Hematopoietic multipotent progenitor cell treated with erythropoietin and hydrocortisone succinate and interleukin-3 and kit ligand, for 17 days (in vitro differentiated cells): ENCODE measurements at regions not wholly inside any gene's neighbourhood (a gene's known extent, or its start where the extent isn't known, plus 50 kb on each side); places are given as distances from the start of the nearest gene placed in this dataset.
A peak's percentile ranks its signal among the peaks of the same experiment; 100 is the strongest.
"Not testable (repeated sequence)": the region's sequence is repeated elsewhere in the genome, so short reads cannot be mapped to it uniquely, and the experiment has no call there.

ENCODE experiments used
- DNase-seq: peaks from one replicate; pipeline ENCODE4 v3.0.0-alpha.2; 2015; ENCODE audit warnings: low spot score

DNA sequence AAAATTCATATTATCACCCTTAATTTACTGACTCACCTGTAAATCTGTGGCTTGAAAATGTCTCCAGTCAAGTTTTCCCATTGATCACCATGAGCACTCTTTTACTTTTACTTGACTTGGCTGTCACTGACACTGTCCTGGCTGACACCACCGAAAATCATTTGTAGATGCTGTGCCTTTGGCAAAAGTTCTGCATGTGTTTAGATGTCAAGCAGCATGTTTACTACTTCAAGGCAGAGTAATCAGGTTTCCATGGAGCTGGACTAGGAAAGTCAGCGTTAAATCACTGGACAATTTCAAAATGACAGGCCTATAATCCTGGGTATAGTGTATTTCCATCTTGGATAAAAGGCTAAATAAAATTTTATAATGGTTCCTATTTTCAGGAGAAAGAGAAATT is 1530.6 kb upstream of the CDH6 start:
- DNase-seq = no peak

DNA sequence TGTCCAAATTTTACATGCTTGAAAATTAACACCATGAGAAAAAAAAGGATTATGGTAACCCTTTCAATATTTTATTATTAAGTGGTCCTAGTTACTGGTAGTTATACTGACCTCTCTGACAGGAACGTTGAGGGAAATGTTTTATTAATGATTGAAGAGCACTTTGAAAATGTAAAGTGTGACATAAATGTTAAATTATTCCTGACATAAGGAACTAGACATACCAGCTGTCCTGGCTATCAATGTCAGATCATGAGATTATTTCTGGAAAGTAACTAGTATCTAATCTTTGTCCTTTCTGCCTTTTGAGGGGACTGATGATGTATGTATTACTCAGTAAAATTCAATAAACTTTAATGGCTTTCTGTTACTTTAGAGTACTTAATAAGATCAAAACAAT is 1538.5 kb upstream of the CDH6 start:
- DNase-seq = no peak

DNA sequence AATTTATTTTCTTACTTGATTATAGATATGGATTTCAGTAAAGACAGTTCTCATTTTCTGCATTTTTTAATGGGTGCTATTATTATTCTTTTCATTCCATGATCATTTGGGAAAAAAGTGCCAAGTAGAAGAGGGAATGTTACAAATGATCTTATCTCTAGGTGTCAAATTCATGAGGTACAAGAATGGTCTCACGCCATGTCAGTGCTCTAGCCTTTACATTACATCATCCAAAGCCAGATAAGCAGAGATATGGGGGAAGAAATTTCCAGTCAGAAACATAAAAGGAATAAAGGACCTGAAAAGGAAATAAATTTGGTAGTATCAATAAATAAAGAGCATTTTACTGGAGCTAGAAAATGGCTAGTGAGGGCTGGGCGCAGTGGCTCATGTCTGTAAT is 1544.2 kb upstream of the CDH6 start:
- DNase-seq = no peak

DNA sequence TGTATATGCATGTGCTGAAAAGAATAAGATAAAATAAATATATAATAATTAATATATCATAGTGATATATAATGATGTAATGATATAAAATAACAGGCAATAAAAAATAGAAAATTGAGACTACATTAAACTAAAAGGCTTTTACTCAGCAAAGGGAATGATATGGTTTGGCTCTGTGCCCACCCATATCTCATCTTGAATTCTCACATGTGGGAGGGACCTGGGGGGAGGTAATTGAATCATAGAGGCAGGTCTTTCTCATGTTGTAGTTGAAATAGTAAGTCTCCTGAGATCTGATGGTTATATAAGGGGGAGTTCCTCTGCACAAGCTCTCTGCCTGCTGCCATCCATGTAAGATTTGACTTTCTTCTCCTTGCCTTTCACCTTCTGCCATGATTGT is 1550.9 kb upstream of the CDH6 start:
- DNase-seq = peak; percentile 8

DNA sequence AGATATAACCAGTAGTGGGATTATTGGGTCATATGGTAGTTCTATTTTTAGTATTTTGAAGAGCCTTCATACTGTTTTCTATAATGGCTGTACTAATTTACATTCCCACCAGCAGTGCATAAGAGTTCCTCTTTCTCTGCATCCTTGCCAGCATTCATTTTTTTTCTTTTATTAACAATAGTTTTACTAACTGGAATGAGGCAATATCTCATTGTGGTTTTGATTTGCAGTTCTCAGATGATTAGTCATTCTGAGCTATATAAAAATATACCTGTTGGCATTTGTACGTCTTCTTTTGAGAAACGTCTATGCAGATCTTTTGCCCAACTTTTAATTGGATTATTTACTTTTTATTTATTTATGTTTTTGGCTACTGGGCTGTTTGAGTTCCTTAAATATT is 1579.3 kb upstream of the CDH6 start:
- no peak for DNase-seq

DNA sequence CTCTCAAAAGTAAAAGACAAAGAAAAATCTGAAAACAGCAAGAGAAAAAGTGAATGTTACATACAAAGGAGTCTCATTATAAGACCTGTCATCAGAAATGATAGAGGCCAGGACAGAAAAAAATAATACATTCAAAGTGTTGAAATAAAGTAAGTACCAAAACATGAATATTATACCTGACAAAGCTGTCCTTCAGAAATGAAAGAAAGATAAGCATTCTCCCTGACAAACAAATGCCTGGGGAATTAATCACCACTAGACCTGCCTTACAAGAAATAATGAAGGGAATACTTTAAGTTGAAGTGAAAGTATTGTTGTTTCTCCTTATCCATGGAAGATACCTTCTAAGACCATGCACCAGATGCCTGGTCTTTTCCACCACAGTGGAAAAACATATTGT is 1605.2 kb upstream of the CDH6 start:
- no peak for DNase-seq

DNA sequence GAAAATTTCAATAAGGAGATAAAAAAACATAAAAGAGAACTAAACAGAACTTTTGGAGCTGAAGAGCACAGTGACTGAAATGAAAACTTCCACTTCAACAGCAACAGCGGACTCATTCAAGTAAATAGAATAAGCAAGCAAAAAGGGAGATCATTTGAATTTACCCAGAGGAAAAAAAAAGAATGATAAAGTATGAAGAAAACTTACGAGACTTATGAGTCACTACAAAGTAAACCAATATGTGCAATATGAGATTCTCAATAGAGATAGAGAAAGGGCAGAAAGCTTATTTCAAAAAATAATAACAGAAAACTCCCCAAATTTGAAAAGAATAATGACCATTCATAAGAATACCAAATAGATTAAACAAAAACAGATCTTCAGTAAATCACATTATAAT is 1605.7 kb upstream of the CDH6 start:
- no peak for DNase-seq

DNA sequence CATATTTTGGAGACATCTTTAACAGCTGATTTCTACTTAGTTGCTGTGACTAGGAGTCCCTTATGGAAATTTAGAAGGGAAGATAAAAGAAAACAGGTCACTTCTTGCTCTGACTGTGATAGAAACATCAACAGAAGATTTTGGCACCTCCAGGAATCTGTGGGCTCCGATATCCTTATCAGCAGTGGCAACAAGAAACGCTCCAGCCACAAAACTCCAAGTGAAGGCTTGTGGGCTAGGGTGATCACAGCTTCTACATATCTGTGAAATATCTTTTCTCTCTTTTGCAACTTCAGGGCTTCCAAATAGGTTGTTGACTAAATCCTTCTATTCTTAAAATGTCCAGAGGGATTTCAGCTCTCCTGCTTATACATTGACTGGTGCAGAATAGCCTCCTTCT is 1625.5 kb upstream of the CDH6 start:
- peak; percentile 4 for DNase-seq

DNA sequence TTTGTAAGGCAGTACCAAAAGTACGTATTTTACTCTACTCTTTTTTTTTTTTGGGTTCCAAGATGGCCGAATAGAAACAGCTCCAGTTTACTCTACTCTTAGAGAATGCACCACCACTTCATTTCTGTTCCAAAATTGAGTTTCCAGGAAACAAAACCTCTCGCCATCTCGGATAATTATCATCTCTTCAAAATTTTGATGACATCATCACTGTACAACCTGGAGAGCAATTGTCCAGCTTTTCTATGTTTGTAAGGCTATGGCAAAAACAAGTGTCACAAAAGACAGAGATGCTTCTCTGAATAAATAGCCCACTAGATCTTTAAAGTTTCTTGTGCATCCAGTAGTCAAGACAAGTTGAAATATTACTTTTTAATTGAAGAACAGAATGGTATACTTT is 1631.9 kb upstream of the CDH6 start:
- DNase-seq = no peak

DNA sequence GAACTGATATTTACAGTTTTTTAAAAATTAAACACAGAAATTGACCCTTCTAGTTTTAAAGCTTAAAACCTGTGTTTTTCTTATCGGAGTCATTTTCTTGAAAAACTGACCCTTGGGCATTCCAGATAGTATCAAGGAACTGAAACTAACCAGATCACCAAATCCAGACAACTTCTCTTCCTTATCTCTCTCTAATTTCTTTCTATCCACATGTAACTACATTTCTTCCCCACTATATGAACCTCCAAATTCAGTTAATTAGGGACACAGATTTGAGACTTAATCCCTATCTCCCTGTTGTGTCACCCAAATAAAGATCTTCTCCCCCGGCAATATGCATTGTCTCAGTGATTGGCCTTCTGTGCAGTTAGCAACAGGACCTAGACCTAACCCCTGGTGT is 1643.0 kb upstream of the CDH6 start:
- DNase-seq = no peak

DNA sequence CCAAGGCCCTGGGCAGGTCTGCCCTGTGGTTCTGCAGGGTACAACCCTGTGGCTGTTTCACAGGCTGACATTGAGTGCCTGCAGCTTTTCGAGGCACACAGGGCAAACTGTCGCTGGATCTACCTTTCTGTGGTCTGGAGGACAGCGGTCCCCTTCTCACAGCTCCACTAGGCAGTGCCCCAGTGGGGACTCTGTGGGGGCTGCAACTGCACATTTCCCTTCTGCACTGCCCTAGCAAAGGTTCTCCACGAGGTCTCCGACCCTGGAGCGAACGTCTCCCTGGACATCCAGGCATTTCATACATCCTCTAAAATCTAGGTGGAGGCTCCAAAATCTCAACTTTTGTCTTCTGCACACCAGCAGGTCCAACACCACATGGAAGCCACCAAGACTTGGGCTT is 1645.2 kb upstream of the CDH6 start:
- no peak for DNase-seq

DNA sequence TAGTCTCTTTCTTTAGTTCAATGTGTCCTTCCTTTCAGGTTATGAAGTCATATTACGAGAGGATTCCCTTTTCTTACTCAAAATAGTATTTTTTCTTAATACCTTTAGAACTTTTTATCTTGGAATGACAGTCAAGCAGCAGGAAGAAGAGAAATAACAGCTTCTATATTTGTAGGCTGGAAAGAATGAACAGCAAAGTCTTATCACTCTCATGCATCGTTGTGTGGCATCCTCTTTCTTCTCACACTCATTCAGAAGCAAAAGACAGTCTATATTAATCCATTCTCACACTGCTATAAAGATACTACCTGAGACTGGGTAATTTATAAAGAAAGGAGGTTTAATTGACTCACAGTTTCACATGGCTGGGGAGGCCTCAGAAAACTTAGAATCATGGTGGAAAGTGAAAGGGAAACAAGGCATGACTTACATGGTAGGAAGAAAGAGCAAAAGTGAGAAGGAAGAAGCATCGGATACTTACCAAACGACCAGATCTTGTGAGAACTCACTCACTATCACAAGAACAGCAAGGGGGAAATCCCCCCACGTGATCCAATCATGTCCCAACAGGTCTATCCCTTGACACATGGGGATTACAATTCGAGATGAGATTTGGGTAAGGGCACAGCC is 1646.1 kb upstream of the CDH6 start:
- no peak for DNase-seq

DNA sequence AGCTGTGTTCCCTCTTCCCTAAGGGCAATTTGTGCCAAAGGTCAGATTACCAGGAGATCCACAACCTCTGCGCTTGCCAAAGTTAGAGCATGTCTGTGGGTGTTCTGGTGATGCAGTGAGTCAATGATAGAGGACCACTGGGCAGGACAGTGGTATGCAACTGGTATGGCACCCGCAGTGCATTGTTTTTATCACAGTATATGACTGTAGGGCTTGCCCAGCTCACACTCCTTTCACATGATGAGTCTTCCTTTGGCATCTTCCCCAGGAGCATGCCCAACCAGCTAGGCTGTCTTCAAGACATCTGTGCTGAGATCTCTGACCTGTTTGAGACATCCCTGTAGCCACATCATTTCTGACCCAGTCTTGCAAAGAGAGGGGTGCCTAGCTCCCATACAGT is 1650.0 kb upstream of the CDH6 start:
- DNase-seq = no peak

DNA sequence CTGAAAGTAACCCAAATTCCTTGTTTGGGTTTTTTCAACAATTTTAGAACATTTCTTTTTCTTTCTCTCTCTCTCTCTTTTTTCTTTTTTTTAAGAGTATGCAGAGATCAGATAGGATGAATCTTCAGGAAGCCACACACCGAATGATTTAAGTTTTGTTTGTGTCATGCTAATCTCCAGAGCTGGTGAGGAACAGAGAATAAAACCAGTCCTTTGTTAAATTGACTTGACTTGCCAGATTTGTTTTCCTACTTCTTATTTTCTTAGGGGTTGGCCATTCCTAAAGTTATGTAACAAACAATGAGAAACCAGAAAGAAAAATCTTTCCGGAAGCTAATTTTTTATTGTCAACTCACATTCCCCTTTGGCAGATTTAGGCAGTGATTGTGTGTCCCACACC is 1669.3 kb upstream of the CDH6 start:
- DNase-seq = no peak

DNA sequence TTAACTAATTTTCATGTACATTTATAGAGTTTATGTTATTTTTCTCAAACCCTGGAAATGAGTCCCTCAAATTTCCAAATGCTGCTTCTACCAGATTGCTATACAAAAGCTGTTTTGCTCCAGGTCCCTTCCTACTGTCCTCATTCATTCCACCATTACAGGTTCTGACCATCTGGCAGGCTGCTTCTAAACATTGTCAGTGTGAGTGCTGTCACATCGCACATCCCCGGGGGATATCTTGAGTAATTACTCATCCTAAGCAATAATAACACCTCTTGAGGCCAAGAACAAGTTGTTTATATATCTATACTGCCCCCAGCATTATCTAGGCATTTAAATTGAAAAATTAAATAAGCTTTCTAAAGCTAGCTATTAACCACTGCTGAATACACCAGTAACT is 1675.3 kb upstream of the CDH6 start:
- no peak for DNase-seq

DNA sequence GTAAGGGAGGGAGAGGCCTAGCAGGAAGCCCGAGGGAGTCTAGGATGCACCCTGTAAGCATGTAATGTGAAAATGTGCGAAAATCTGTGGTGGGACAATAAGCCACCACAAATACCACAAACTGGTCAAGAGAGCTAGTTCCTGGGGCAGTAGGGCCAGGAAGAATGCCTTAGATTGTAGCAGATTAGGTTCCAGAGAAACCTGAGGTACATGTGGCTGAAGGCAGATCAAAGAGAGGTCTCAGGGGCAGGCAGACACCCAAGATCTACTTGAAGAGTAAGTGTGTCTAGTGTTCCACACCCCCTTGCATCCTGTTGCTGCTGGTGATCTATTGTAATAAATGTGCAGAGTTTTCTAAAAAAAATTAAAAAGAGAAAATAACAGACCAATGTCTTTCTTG is 1677.3 kb upstream of the CDH6 start:
- no peak for DNase-seq

DNA sequence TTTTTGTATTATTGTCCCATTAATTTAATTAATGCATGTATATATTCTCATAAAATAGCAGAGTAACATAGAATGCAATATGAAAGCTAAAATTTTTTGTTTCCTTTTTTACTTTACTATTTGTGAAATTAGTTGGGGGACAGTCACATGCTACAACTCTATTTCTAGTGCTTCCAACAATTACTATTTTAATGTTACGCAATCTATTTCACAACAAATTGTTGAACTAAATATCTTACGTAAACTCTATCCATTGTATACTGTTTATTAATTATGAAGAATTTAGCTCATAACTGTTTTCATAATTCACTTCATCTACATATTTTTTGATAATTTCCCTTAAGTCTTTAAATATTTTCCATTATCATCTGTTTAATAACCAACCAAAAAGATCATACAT is 1685.4 kb upstream of the CDH6 start:
- no peak for DNase-seq

DNA sequence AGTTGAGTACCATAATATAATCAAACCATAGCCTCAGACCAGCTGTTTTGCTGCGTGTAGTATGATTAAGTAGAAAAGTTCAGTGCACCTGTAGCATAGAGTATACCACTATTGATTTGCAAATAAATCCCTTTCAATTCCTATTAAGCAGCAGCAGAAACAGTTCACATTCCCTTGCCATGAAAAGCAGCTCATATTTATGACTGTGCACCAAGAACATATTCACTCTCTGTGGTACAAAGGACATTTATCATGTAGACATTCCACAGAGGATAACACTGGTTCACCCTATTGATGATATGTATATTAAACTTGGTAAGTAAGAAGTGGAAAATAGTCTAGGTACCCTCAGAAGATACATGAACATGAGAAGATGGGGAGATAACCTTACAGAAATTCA is 1689.1 kb upstream of the CDH6 start:
- no peak for DNase-seq

DNA sequence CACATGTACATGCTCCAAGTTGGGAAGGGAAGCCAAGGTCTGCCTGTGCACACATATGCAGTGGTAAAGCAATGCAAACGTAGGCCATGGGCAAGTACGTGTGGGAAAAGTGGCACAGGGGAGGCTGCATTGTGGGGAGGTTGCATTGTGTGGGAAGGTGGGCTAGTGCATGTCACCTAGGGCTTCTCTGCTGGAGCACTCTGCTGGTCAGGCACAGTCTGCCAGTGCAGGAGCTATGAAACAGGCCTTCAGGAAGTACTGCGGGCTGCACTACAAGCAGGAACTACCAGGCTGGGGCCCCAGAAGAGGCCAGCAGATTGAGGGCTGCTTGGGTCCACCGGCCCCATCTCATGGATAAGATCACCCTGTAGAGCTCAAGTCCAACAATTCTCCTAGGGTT is 1694.6 kb upstream of the CDH6 start:
- DNase-seq = no peak

DNA sequence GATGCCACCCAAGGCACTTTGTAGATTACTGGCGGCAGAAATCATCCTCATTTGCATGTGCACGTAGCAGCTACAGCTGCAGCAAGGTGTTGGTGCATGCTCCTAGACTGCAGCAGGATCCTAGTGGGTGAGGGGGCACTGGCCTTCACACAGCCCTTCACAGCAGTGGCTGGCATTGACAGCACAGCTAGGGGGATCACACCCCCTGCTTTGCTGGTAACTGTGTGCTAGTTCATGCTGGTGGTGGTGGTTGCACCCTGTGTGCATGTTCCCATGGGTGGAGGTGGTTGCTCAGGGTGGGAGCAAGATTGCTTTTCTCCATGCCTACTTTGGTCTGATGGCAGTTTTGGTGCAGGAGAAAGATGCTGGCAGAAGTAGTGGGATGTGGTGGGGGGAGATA is 1695.1 kb upstream of the CDH6 start:
- no peak for DNase-seq

DNA sequence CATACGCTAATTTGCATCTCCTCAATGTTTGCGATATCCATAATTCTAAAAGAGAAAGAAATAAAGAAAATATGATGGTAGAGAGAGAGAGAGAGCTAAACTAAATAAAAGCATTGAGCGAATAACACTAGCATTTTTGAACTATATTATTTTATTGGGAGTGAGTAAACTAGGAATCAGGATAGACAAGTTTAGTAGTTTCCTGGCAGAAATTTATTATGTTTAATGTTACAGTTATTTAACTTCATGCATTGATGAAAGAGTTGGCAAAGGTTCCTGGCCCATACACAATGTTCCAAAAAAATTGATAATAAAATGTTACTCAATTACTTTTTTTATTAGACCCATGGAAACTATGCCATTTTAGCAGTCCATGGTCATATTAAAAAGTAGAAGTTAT is 1708.2 kb upstream of the CDH6 start:
- no peak for DNase-seq

DNA sequence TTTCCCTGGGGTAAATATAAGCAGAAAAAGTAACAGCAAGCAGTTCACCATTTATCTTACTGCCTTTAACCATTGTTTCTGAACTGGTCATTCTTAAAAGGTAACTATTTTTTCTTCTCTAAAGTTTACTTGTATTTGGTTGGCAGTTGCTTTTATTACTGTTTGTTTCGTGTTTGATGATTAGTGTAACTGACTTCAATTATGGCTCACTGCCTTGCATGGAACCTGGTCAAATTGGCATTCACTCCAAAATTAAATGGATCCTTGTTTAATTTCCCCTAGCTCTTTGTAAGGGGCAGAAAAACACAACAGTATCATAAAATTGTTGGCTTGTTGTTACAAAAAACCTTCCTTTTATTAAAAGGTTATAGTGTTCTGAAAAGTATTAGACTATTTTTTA is 1723.9 kb upstream of the CDH6 start:
- DNase-seq = no peak

DNA sequence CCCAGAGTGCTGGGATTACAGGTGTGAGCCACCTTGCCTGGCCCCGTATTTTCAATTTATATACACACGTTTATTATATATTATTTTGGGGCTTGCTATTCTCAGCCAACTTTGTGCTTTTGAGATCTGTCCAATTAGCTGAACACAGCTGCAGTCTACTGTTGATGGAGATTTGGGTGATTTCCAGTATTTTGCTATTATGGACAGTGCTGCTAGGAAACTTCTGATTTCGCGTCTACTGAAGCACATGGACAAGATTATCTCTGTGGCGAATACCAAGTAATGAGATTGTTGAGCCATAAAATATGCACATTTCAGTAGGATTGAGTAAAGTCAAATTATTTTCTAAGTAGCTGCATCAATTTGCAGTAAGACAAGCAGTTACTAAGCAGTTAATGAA is 1731.2 kb upstream of the CDH6 start:
- no peak for DNase-seq

DNA sequence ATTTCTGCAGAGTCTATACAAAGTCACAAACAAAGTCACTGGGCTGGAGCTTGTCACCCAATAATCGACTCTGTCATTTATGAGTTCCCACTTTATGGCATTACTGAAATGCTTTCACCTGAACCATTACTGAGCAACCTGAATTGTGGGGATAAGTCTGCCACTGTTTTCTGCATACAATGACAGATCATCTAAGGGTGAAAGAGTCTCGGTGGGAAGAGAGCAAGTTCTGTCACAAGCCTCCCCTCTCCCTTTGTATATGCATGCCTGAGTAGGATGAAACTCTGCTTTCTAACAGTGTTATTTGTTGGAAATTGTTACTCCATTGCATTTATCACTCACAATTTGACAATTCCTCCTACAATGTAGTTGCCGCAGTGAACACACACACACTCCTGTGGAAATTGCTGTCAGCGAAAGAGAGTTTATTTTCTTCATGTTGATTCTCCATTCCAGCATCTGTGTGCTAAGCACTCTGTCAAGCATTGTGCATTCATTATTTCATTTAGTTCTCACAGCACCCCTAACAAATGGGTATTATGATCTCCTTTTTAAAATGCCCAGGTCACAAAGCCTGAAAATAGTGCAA is 1732.4 kb upstream of the CDH6 start:
- no peak for DNase-seq

DNA sequence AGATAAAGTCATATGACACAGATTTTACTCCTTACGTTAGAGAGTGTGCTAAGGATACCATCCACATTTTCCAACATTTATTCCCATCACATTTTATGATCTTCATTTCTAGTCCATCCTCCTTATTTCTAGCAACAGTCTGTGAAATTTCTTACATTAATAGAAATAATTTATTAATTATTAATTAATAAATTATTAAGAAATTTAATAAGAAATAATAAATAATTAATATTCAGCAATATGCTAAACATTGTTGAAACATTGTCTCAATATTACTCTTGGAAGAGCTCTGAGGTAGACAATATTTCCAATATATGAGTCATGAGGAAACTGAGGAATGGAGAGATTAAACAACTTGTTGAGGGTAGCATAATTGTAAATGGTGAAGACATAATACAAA is 1742.5 kb upstream of the CDH6 start:
- not testable (repeated sequence) for DNase-seq
